NCI-H526 (cell line): ENCODE measurements at regions not wholly inside any gene's neighbourhood (a gene's known extent, or its start where the extent isn't known, plus 50 kb on each side); places are given as distances from the start of the nearest gene placed in this dataset.
"Not testable (repeated sequence)": the region's sequence is repeated elsewhere in the genome, so short reads cannot be mapped to it uniquely, and the experiment has no call there.

Experiments
- DNase-seq, 2 experiments: peaks; one replicate each; lab custom pipeline; 2025; lab: John Stamatoyannopoulos, UW

- DNase-seq: no peak
These were observed 206.0 kb upstream of the CXCR4 start for GRCh38 chr2:136323935-136324334.

GRCh38 chr2:136323195-136323594, 205.2 kb upstream of the CXCR4 start:
- no peak for DNase-seq

GRCh38 chr2:136322428-136322827, 204.5 kb upstream of the CXCR4 start:
- DNase-seq: no peak

- DNase-seq: no peak
These were observed 201.7 kb upstream of the CXCR4 start for GRCh38 chr2:136319651-136320050.

GRCh38 chr2:136319237-136319636, 201.3 kb upstream of the CXCR4 start:
- DNase-seq: no peak

GRCh38 chr2:136314240-136314639, 196.3 kb upstream of the CXCR4 start:
- no peak for DNase-seq

GRCh38 chr2:136312568-136312967, 194.6 kb upstream of the CXCR4 start:
- DNase-seq: not testable (repeated sequence)

- DNase-seq: no peak
These were observed 193.1 kb upstream of the CXCR4 start for GRCh38 chr2:136310797-136311603.

GRCh38 chr2:136310005-136310495, 192.1 kb upstream of the CXCR4 start:
- no peak for DNase-seq

- no peak for DNase-seq
These were observed 190.7 kb upstream of the CXCR4 start for GRCh38 chr2:136308611-136309010.

GRCh38 chr2:136306836-136307235, 188.9 kb upstream of the CXCR4 start:
- DNase-seq: no peak

GRCh38 chr2:136305517-136306192, 187.7 kb upstream of the CXCR4 start:
- DNase-seq: no peak

- no peak for DNase-seq
These were observed 183.1 kb upstream of the CXCR4 start for GRCh38 chr2:136301006-136301405.

GRCh38 chr2:136298631-136299030, 180.7 kb upstream of the CXCR4 start:
- DNase-seq: no peak

GRCh38 chr2:136297994-136298393, 180.0 kb upstream of the CXCR4 start:
- no peak for DNase-seq

GRCh38 chr2:136297312-136297711, 179.4 kb upstream of the CXCR4 start:
- no peak for DNase-seq

- no peak for DNase-seq
These were observed 177.2 kb upstream of the CXCR4 start for GRCh38 chr2:136295168-136295567.

GRCh38 chr2:136291871-136292270, 173.9 kb upstream of the CXCR4 start:
- DNase-seq: no peak

GRCh38 chr2:136290326-136290725, 172.4 kb upstream of the CXCR4 start:
- DNase-seq: no peak

GRCh38 chr2:136288249-136288648, 170.3 kb upstream of the CXCR4 start:
- DNase-seq: no peak

- no peak for DNase-seq
These were observed 168.5 kb upstream of the CXCR4 start for GRCh38 chr2:136286423-136286822.

GRCh38 chr2:136284226-136285119, 166.5 kb upstream of the CXCR4 start:
- no peak for DNase-seq
